GM23338 (cell line): ENCODE measurements at regions not wholly inside any gene's neighbourhood (a gene's known extent, or its start where the extent isn't known, plus 50 kb on each side); places are given as distances from the start of the nearest gene placed in this dataset.

Experiments
- ATAC-seq: fragments of 200-7000 bp; cut with Tn5 transposase; 3 replicates; pipeline ENCODE4 v1.9.1; 2020
- DNase-seq: peaks from one replicate; pipeline ENCODE4 v3.0.0-alpha.2; 2015; ENCODE audit warnings: low spot score
- H2AFZ ChIP-seq: fragments of 200-600 bp; sonication (generic); 2 replicates; pipeline ENCODE4 v1.8.0; 2016; ENCODE audit warnings: antibody characterized with exemption, mild to moderate bottlenecking, moderate library complexity
- H3F3A ChIP-seq: fragments of 200-600 bp; sonication (generic); replicated peaks from 2 replicates; pipeline ENCODE4 v1.8.0; 2017; ENCODE audit warnings: antibody characterized with exemption, mixed run types, low read depth
- H3K27ac ChIP-seq: fragments of 200-600 bp; sonication (generic); 2 replicates; pipeline ENCODE4 v1.6.1; 2016; ENCODE audit warnings: low read depth
- H3K27me3 ChIP-seq: fragments of 200-600 bp; sonication (generic); 2 replicates; pipeline ENCODE4 v1.8.0; 2016; ENCODE audit warnings: mild to moderate bottlenecking, mixed run types, moderate library complexity; ENCODE audit not compliant: insufficient read depth
- H3K36me3 ChIP-seq: fragments of 200-600 bp; sonication (generic); 2 replicates; pipeline ENCODE4 v1.8.0; 2016; ENCODE audit warnings: mild to moderate bottlenecking; ENCODE audit not compliant: insufficient read depth
- H3K4me1 ChIP-seq: fragments of 200-600 bp; sonication (generic); 2 replicates; pipeline ENCODE4 v1.8.0; 2016; ENCODE audit warnings: mild to moderate bottlenecking, moderate library complexity; ENCODE audit not compliant: insufficient read depth
- H3K4me2 ChIP-seq: fragments of 200-600 bp; sonication (generic); 2 replicates; pipeline ENCODE4 v1.7.1; 2017; ENCODE audit warnings: mixed run types
- H3K4me3 ChIP-seq: fragments of 200-600 bp; sonication (generic); 2 replicates; pipeline ENCODE4 v1.6.1; 2016; ENCODE audit warnings: mixed run types
- H3K79me2 ChIP-seq: fragments of 200-600 bp; sonication (generic); replicated peaks from 2 replicates; pipeline ENCODE4 v1.8.0; 2017; ENCODE audit warnings: mild to moderate bottlenecking; ENCODE audit not compliant: insufficient read depth
- H3K9me2 ChIP-seq: fragments of 200-600 bp; sonication (generic); 2 replicates; pipeline ENCODE4 v1.8.0; 2017; ENCODE audit not compliant: insufficient read depth
- H4K20me1 ChIP-seq: fragments of 200-600 bp; sonication (generic); replicated peaks from 2 replicates; pipeline ENCODE4 v1.8.0; 2017; ENCODE audit warnings: mild to moderate bottlenecking; ENCODE audit not compliant: insufficient read depth
- H3K27ac Mint-ChIP-seq: 2 replicates; pipeline ENCODE4 v1.8.0; 2020; ENCODE audit warnings: inconsistent platforms, mild to moderate bottlenecking, moderate library complexity, mixed read lengths
- H3K27me3 Mint-ChIP-seq: 3 replicates; pipeline ENCODE4 v1.8.0; 2022; ENCODE audit warnings: low read depth, mild to moderate bottlenecking, moderate library complexity, mixed read lengths, inconsistent platforms; ENCODE audit not compliant: insufficient read depth, poor library complexity
- H3K36me3 Mint-ChIP-seq: 3 replicates; pipeline ENCODE4 v1.8.0; 2021; ENCODE audit warnings: low read depth, mild to moderate bottlenecking, inconsistent platforms, moderate library complexity, mixed read lengths
- H3K4me1 Mint-ChIP-seq: 3 replicates; pipeline ENCODE4 v1.8.0; 2020; ENCODE audit warnings: mild to moderate bottlenecking, inconsistent platforms, mixed read lengths
- H3K4me3 Mint-ChIP-seq: 3 replicates; pipeline ENCODE4 v1.8.0; 2021; ENCODE audit warnings: moderate library complexity, mild to moderate bottlenecking, inconsistent platforms, mixed read lengths
- H3K9me3 Mint-ChIP-seq: 3 replicates; pipeline ENCODE4 v1.8.0; 2020; ENCODE audit warnings: moderate library complexity, mild to moderate bottlenecking, inconsistent platforms, mixed read lengths
- CREB1 ChIP-seq: fragments of 250-450 bp; sonication (Bioruptor Pico); IDR thresholded peaks from 2 replicates; pipeline ENCODE4 v1.5.0; 2020; ENCODE audit warnings: low read depth, mild to moderate bottlenecking, moderate library complexity
- EZH2 ChIP-seq: fragments of 200-600 bp; sonication (generic); IDR thresholded peaks from one replicate; pipeline ENCODE4 v1.8.0; 2017; ENCODE audit warnings: antibody characterized with exemption, mild to moderate bottlenecking, low read depth; ENCODE audit not compliant: unreplicated experiment
- EZH2phosphoT487 ChIP-seq: fragments of 200-600 bp; sonication (generic); IDR thresholded peaks from one replicate; pipeline ENCODE4 v1.8.1; 2018; ENCODE audit warnings: antibody characterized with exemption; ENCODE audit not compliant: unreplicated experiment
- JUNB ChIP-seq: IDR thresholded peaks from one replicate; pipeline ENCODE4 v1.6.1; 2016; ENCODE audit warnings: antibody characterized with exemption; ENCODE audit not compliant: unreplicated experiment
- NANOG ChIP-seq: IDR thresholded peaks from 2 replicates; pipeline ENCODE4 v1.6.1; 2016; ENCODE audit warnings: antibody characterized with exemption, borderline replicate concordance
- POLR2AphosphoS5 ChIP-seq: IDR thresholded peaks from 2 replicates; pipeline ENCODE4 v1.6.1; 2016; ENCODE audit warnings: antibody characterized with exemption, low read depth
- STAT1 ChIP-seq: IDR thresholded peaks from one replicate; pipeline ENCODE4 v1.6.1; 2016; ENCODE audit warnings: antibody characterized with exemption; ENCODE audit not compliant: unreplicated experiment
- ZNF114 ChIP-seq: fragments of 250-450 bp; sonication (Bioruptor Pico); IDR thresholded peaks from 2 replicates; pipeline ENCODE4 v1.5.0; 2020; ENCODE audit warnings: mild to moderate bottlenecking, moderate library complexity
- ZNF331 ChIP-seq: fragments of 250-450 bp; sonication (Bioruptor Pico); IDR thresholded peaks from 2 replicates; pipeline ENCODE4 v1.5.0; 2020; ENCODE audit warnings: low read depth, mild to moderate bottlenecking, moderate library complexity
- TF ChIP-seq, protein P1 (sequence below): IDR thresholded peaks from 2 replicates; pipeline ENCODE4 v1.6.1; 2016; ENCODE audit warnings: antibody characterized with exemption
- TF ChIP-seq, protein P2 (sequence below), 2 experiments: fragments of 200-600 bp in 1 of 2; sonication (generic) in 1 of 2; conservative IDR thresholded peaks; 2 replicates each; pipeline versions ENCODE4 v1.5.1 to v1.6.1; 2016 to 2017; ENCODE audit warnings: antibody characterized with exemption in 2 of 2, low read depth in 2 of 2, mild to moderate bottlenecking in 2 of 2, moderate library complexity in 1 of 2
- TF ChIP-seq, protein P3 (sequence below): IDR thresholded peaks from one replicate; pipeline ENCODE4 v1.6.1; 2018; ENCODE audit warnings: antibody characterized with exemption; ENCODE audit not compliant: unreplicated experiment

DNA sequence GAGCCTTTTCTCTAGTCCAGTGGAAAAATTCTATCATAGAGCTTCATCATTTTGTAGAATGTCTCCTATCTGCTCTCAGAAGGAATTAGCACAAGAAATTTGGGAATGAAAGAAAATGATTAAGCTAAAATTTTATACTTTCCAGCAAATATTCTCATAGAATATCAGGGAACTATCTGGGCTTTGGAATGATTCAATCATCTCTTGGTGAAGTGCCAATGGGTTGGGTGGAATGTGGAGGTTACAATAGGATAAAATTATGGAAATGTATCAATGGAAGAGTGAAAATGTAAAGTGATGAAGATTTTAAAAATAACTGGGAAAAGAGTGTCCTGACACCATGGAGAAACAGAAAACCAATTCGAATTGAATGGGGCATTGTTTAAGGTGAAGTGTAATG lies 119.0 kb upstream of the MID1 start (continued):
- TF ChIP-seq, protein P1, sequence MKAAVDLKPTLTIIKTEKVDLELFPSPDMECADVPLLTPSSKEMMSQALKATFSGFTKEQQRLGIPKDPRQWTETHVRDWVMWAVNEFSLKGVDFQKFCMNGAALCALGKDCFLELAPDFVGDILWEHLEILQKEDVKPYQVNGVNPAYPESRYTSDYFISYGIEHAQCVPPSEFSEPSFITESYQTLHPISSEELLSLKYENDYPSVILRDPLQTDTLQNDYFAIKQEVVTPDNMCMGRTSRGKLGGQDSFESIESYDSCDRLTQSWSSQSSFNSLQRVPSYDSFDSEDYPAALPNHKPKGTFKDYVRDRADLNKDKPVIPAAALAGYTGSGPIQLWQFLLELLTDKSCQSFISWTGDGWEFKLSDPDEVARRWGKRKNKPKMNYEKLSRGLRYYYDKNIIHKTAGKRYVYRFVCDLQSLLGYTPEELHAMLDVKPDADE = no peak
- TF ChIP-seq ZNF331 (CRISPR knock-in tag) (no peak), ZNF114 (no peak), JUNB (no peak), STAT1 (no peak), EZH2 (no peak), POLR2AphosphoS5 (no peak), NANOG (no peak)
- TF ChIP-seq, protein P2, sequence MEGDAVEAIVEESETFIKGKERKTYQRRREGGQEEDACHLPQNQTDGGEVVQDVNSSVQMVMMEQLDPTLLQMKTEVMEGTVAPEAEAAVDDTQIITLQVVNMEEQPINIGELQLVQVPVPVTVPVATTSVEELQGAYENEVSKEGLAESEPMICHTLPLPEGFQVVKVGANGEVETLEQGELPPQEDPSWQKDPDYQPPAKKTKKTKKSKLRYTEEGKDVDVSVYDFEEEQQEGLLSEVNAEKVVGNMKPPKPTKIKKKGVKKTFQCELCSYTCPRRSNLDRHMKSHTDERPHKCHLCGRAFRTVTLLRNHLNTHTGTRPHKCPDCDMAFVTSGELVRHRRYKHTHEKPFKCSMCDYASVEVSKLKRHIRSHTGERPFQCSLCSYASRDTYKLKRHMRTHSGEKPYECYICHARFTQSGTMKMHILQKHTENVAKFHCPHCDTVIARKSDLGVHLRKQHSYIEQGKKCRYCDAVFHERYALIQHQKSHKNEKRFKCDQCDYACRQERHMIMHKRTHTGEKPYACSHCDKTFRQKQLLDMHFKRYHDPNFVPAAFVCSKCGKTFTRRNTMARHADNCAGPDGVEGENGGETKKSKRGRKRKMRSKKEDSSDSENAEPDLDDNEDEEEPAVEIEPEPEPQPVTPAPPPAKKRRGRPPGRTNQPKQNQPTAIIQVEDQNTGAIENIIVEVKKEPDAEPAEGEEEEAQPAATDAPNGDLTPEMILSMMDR (conservative IDR thresholded peaks at IDR 0.05; ENCODE audit: low read depth in 2 of 2) = no peak

DNA sequence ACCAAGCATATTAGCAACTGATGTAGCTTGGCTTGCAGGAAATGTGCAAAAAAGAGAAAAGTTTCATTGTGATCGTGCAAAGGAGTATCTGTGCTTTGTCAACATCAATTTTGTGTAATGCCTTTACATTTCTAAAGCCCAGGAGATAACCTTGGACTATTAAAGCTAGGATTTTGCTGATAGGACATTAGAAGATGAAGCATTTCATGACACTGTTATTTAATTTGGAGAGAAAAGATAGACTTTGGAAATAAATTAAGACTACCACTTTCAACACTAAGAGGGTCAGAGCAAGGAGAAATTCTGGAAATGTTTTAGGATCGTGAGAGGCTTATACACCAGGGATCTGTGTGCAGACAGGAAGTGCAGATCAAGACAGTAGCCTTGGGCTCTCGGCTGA lies 120.6 kb upstream of the MID1 start:
- Histone ChIP-seq H3F3A (no peaks in the 10 kb centered on the region), H3K36me3 (no peaks in the 10 kb centered on the region), H3K4me1 (peaks cover 10% of the 10 kb centered on the region; the same call in 1 of the 2 replicates), H3K4me3 (no peak overlapping the region), H4K20me1 (no peaks in the 10 kb centered on the region), H3K4me2 (no peak overlapping the region), H3K27ac (no peak overlapping the region), H3K27me3 (no peaks in the 10 kb centered on the region), H3K79me2 (no peaks in the 10 kb centered on the region), H2AFZ (no peak overlapping the region), H3K9me2 (no peaks in the 10 kb centered on the region)
- H3K9me3 Mint-ChIP-seq = no peaks in the 10 kb centered on the region
- H3K36me3 Mint-ChIP-seq = no peaks in the 10 kb centered on the region
- peaks cover 32% of the 10 kb centered on the region for H3K4me1 Mint-ChIP-seq
- DNase-seq (no peak), ATAC-seq (no peak)
- H3K4me3 Mint-ChIP-seq = no peak overlapping the region
- H3K27me3 Mint-ChIP-seq = peaks cover 5% of the 10 kb centered on the region
- no peak overlapping the region for H3K27ac Mint-ChIP-seq
- TF ChIP-seq, protein P2 (conservative IDR thresholded peaks at IDR 0.05; ENCODE audit: low read depth in 2 of 2) = no peak
- TF ChIP-seq NANOG (no peak), EZH2 (no peak), STAT1 (no peak), EZH2phosphoT487 (no peak), ZNF114 (no peak), POLR2AphosphoS5 (no peak), ZNF331 (CRISPR knock-in tag) (no peak), CREB1 (no peak)
- TF ChIP-seq, protein P3, sequence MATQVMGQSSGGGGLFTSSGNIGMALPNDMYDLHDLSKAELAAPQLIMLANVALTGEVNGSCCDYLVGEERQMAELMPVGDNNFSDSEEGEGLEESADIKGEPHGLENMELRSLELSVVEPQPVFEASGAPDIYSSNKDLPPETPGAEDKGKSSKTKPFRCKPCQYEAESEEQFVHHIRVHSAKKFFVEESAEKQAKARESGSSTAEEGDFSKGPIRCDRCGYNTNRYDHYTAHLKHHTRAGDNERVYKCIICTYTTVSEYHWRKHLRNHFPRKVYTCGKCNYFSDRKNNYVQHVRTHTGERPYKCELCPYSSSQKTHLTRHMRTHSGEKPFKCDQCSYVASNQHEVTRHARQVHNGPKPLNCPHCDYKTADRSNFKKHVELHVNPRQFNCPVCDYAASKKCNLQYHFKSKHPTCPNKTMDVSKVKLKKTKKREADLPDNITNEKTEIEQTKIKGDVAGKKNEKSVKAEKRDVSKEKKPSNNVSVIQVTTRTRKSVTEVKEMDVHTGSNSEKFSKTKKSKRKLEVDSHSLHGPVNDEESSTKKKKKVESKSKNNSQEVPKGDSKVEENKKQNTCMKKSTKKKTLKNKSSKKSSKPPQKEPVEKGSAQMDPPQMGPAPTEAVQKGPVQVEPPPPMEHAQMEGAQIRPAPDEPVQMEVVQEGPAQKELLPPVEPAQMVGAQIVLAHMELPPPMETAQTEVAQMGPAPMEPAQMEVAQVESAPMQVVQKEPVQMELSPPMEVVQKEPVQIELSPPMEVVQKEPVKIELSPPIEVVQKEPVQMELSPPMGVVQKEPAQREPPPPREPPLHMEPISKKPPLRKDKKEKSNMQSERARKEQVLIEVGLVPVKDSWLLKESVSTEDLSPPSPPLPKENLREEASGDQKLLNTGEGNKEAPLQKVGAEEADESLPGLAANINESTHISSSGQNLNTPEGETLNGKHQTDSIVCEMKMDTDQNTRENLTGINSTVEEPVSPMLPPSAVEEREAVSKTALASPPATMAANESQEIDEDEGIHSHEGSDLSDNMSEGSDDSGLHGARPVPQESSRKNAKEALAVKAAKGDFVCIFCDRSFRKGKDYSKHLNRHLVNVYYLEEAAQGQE = no peak
- TF ChIP-seq, protein P1 = no peak
